ENCODE measurements at regions not wholly inside any gene's neighbourhood (a gene's known extent, or its start where the extent isn't known, plus 50 kb on each side); places are given as distances from the start of the nearest gene placed in this dataset.
"Not testable (repeated sequence)": the region's sequence is repeated elsewhere in the genome, so short reads cannot be mapped to it uniquely, and the experiment has no call there.

- DNase-seq, result not testable (repeated sequence)
Measured at GRCh38 chr6:142016666-142017065, 116.1 kb upstream of the GJE1 start.

- not testable (repeated sequence) for DNase-seq
Measured at GRCh38 chr6:142015463-142015862, 117.3 kb upstream of the GJE1 start.

GRCh38 chr6:142015011-142015410, 117.7 kb upstream of the GJE1 start:
- no peak for DNase-seq

- DNase-seq, result no peak
Measured at GRCh38 chr6:142014515-142014914, 118.2 kb upstream of the GJE1 start.

GRCh38 chr6:142013875-142014495, 118.7 kb upstream of the GJE1 start:
- DNase-seq, result no peak

GRCh38 chr6:142013287-142013686, 119.4 kb upstream of the GJE1 start:
- no peak for DNase-seq

GRCh38 chr6:142011775-142012174, 121.0 kb upstream of the GJE1 start:
- DNase-seq, result no peak

GRCh38 chr6:142011156-142011555, 121.6 kb upstream of the GJE1 start:
- no peak for DNase-seq

- no peak for DNase-seq
Measured at GRCh38 chr6:142009647-142010046, 123.1 kb upstream of the GJE1 start.

GRCh38 chr6:142008781-142009180, 123.9 kb upstream of the GJE1 start:
- no peak for DNase-seq

GRCh38 chr6:142008016-142008735, 124.5 kb upstream of the GJE1 start:
- DNase-seq, result no peak

- no peak for DNase-seq
Measured at GRCh38 chr6:142005021-142005420, 127.7 kb upstream of the GJE1 start.

- no peak for DNase-seq
Measured at GRCh38 chr6:142002825-142003405, 129.8 kb upstream of the GJE1 start.

GRCh38 chr6:141996823-141997222, 135.9 kb upstream of the GJE1 start:
- DNase-seq, result no peak

- DNase-seq, result no peak
Measured at GRCh38 chr6:141992109-141992508, 140.6 kb upstream of the GJE1 start.

GRCh38 chr6:141990840-141991239, 141.9 kb upstream of the GJE1 start:
- DNase-seq, result no peak

- no peak for DNase-seq
Measured at GRCh38 chr6:141989706-141989959, 143.1 kb upstream of the GJE1 start.

- peak; percentile 3 for DNase-seq
Measured at GRCh38 chr6:141988954-141989705, 143.6 kb upstream of the GJE1 start.

GRCh38 chr6:141988327-141988726, 144.4 kb upstream of the GJE1 start:
- DNase-seq, result no peak

GRCh38 chr6:141986457-141986856, 146.3 kb upstream of the GJE1 start:
- DNase-seq, result no peak

GRCh38 chr6:141981190-141981589, 151.5 kb upstream of the GJE1 start:
- DNase-seq, result no peak

GRCh38 chr6:141977782-141978181, 154.9 kb upstream of the GJE1 start:
- no peak for DNase-seq

- DNase-seq, result no peak
Measured at GRCh38 chr6:141976994-141977393, 155.7 kb upstream of the GJE1 start.

Measured in activated CD4-positive, alpha-beta T cell treated with anti-CD3 and anti-CD28 coated beads, Interleukin-2, amount 50 U/mL, for 1 hour (primary cell).